ENCODE measurements at regions not wholly inside any gene's neighbourhood (a gene's known extent, or its start where the extent isn't known, plus 50 kb on each side); places are given as distances from the start of the nearest gene placed in this dataset.
"Not testable (repeated sequence)": the region's sequence is repeated elsewhere in the genome, so short reads cannot be mapped to it uniquely, and the experiment has no call there.

GRCh38 chr2:64742678-64743077 lies 89.0 kb upstream of the SERTAD2 start:
- H3K4me3 ChIP-seq (ENCODE audit: low read depth, low read length) = no peak overlapping the region

- H3K4me3 ChIP-seq (ENCODE audit: low read depth, low read length) = no peak overlapping the region
Observed at GRCh38 chr2:64743739-64744330, 90.1 kb upstream of the SERTAD2 start.

- H3K4me3 ChIP-seq (ENCODE audit: low read depth, low read length) = no peak overlapping the region
Observed at GRCh38 chr2:64745562-64745961, 91.8 kb upstream of the SERTAD2 start.

- not testable (repeated sequence) for H3K4me3 ChIP-seq (ENCODE audit: low read depth, low read length)
Observed at GRCh38 chr2:64747690-64748091, 94.0 kb upstream of the SERTAD2 start.

- no peak overlapping the region for H3K4me3 ChIP-seq (ENCODE audit: low read depth, low read length)
Observed at GRCh38 chr2:64748147-64748546, 94.4 kb upstream of the SERTAD2 start.

- no peak overlapping the region for H3K4me3 ChIP-seq (ENCODE audit: low read depth, low read length)
Observed at GRCh38 chr2:64748561-64748960, 94.8 kb upstream of the SERTAD2 start.

DNA sequence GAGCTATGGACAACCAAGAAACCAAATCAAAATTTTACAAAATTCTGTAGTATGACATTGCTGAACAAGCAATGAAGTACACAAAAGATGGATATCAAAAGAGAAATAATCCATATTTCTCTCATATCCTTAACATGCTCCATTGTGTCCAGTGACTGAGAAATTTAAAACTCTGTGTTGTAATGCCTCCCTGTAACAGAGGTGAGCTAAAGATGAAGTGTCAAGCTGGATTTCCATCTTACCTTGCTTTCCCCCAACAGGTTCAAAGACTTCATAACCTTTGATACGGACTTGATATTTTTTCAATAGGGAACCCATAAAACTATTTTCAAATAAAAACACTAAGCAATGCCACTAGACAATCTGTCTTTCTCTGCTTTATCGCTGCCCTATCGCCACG lies 95.7 kb upstream of the SERTAD2 start:
- H3K4me3 ChIP-seq (ENCODE audit: low read depth, low read length) = peak overlapping the region; percentile 81

DNA sequence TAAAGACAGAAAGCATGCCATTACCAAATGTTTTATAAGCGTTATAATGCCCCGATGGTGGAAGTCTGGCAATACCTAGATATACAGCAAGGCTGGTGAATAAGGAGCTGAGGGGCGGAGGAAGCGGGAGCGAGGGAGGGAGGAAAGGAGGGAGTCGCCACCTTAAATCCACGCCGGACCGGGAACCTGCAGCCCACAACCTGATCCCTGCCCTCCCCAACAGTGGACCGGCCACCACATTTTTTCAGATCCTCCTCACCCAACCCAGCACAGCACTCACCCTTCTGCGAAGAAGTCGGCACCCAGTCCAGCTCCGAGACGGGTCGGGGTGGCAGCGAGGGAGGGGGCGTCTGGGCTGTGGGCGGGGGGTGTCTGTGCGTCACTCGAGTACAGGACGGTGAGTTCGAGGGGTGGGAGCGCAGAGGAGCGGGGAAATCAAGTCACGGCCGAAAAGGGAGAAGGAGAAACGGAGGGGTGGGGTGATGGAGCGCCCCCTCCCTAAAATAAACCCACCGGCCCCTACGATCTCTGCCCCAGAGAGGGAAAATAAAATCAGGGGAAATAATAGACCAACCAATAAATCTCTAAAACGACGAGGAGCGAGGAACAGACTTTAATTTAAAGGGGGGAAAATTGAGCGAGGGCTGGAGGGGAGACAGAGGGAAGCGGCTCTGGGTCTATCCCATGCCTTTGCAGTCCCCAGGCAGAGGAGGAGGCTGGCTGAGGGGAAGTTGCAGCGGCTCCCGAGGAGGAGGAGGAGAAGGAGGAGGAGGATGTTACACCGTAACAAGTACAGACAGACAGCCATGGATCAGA lies 96.5 kb upstream of the SERTAD2 start:
- peak overlapping the region; percentile 81 for H3K4me3 ChIP-seq (ENCODE audit: low read depth, low read length)

DNA sequence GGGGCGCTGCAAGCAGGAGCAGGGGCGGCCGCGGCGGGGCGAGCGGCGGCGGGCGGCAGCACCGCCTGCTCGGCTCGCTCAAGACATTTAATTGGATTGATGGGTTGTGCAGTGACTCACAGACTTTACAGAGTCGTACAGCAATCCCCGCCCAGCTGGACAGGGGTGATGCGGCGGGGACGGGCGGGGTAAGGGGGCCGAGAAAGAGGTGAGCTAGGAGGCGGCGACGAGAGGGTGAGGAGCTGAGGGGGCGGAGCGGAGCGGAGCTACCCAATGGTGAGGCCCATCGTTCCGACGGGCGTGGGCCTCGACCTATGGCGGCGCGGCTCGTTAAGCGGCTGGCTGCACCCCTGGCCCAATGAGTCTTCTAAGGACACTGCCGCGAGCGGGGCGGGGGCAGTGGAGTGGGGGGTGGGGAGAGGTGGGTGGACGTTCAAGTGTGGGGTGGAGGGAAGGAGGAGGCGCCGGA lies 97.1 kb upstream of the SERTAD2 start:
- peak overlapping the region; percentile 81 for H3K4me3 ChIP-seq (ENCODE audit: low read depth, low read length)

GRCh38 chr2:64751286-64752260 lies 97.9 kb upstream of the SERTAD2 start:
- peak overlapping the region; percentile 71 for H3K4me3 ChIP-seq (ENCODE audit: low read depth, low read length)

GRCh38 chr2:64753399-64753798 lies 99.7 kb upstream of the SERTAD2 start:
- no peak overlapping the region for H3K4me3 ChIP-seq (ENCODE audit: low read depth, low read length)

DNA sequence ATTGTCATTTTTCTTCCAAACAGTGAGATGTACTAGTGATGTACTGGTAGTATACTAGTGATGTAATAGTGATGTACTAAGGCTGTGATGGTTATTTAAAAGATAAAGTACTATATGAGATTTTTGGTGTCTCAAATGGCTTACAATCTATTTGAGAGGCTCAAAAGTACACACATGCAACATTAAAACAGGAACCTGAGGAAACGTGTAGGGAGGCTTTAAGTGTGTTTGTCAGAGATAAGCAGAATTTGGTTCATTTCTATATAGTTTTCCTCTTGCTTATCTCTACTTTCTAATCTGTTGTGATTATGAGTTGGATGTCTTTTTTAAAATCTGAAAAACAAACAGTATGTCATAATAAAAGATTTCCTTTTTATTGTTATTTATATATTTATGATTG lies 100.9 kb upstream of the SERTAD2 start:
- H3K4me3 ChIP-seq (ENCODE audit: low read depth, low read length) = no peak overlapping the region

GRCh38 chr2:64757126-64757525 lies 103.4 kb upstream of the SERTAD2 start:
- no peak overlapping the region for H3K4me3 ChIP-seq (ENCODE audit: low read depth, low read length)

DNA sequence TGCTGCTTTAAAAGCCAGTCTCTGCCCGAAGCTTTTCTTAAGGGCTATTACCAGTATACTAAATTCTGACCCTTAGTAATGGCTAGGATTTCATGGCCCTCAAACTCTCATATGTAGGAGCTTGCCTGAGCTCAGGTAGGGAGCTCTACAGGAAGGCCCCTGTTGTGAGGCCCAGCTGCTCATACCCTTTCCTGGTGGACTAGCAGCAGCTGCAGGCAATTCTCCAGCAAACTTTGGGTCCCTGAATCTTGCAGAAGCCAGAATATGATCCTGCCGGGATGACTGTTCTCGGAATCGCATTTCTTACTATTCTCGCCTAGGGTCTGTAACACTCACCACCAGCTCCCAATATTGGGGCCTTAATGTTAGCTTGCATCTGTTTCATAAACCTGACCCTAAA lies 106.4 kb upstream of the SERTAD2 start:
- H3K4me3 ChIP-seq (ENCODE audit: low read depth, low read length) = no peak overlapping the region

GRCh38 chr2:64762301-64762997 lies 108.7 kb upstream of the SERTAD2 start:
- H3K4me3 ChIP-seq (ENCODE audit: low read depth, low read length) = no peak overlapping the region

DNA sequence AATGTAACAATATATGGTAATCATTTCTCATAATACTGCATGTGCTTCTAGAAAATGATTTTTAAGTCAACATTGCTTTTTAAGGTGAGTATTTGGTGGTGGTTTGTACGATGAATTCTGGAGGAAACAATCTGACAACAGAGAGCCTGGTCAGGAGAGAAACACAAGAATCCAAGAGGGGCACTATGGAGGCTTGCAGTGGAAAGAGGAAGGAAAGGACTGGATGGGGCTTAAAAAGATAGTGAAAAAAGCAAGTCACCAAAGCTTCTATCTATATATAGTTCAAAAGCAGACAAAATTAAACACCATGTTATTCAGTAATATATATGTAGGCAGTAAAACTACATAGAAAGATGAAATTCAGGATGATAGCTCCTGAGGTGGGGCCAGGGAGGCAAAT lies 109.4 kb upstream of the SERTAD2 start:
- no peak overlapping the region for H3K4me3 ChIP-seq (ENCODE audit: low read depth, low read length)

DNA sequence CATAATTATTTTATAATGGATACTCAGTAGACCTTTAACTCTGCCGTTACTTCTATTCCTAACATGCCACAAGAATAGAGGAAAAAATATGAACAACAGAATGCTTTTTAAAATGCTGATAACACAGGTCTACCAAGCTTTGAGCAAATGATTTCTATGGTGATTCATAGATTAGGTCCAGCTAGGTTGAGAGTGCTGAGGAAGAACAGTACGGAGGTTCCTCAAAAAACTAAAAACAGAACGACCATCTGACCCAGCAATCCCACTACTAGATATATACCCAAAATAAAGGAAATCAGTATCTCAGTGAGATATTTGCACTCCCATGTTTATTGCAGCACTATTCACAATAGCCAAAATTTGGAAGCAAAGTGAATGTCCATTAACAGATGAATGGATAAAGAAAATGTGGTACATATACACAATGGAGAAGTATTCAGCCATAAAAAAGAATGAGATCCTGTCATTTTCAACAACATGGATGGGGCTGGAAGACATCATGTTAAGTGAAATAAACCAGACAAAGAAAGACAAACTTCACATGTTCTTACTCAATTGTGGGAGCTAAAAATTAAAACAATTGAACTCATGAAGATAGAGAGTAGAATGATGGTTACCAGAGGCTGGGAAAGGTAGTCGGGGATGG lies 111.6 kb upstream of the SERTAD2 start:
- no peak overlapping the region for H3K4me3 ChIP-seq (ENCODE audit: low read depth, low read length)

DNA sequence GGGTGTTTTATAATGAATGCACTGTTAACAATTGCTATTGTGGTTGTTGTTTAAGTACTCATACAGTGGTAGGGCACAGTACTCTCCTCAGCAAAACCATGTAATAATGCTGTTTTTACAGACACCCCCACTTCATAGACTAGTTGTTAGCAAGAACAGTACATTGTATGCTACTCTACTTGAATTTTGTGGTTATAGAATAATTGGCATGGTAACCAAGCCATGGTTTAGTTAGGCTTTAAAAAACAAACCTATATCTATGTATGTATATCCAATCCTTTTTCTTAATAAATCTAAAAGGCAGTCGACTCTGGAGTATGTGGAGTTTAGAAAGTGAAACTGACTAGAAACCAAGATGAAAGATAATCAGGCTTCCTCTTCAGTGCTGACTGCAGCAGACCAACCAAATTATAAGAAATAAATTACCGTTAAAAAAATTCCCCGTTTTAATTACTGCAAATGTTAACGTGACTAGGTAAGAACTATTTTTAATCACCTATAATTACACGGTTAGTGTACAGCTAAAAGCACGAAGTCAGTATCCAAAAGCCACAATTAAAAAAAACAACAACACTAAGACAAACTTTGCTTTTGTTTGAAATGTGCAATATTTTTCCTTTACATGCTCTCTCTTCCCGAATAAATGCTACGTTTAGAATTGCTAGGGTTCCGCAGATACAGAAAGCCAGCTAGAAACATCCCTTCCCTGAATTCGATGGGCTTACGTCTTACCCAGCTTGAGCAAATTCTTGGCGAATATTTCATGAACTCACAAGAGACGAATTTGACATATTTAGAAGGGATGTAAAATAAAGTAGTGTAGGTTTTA lies 113.3 kb upstream of the SERTAD2 start:
- peak overlapping the region; percentile 56 for H3K4me3 ChIP-seq (ENCODE audit: low read depth, low read length)

All from iPS-11a (cell line).